Karpas-422 (cell line): ENCODE measurements at regions not wholly inside any gene's neighbourhood (a gene's known extent, or its start where the extent isn't known, plus 50 kb on each side); places are given as distances from the start of the nearest gene placed in this dataset.

Source experiments
- DNase-seq: peaks from one replicate; pipeline ENCODE4 v3.0.0-alpha.2; 2015
- H2AFZ ChIP-seq: fragments of 200-600 bp; sonication (generic); 2 replicates; pipeline ENCODE4 v1.6.1; 2014; ENCODE audit warnings: antibody characterized with exemption, low read length, mixed read lengths
- H3K27ac ChIP-seq: fragments of 200-600 bp; sonication (generic); 2 replicates; pipeline ENCODE4 v1.5.1; 2014; ENCODE audit warnings: mild to moderate bottlenecking, low read length, moderate library complexity
- H3K27me3 ChIP-seq: fragments of 200-600 bp; sonication (generic); 2 replicates; pipeline ENCODE4 v1.6.1; 2014; ENCODE audit warnings: low read length, mixed read lengths
- H3K36me3 ChIP-seq: fragments of 200-600 bp; sonication (generic); 2 replicates; pipeline ENCODE4 v1.6.1; 2014; ENCODE audit warnings: low read length, mixed read lengths; ENCODE audit not compliant: insufficient read depth
- H3K4me1 ChIP-seq: fragments of 200-600 bp; sonication (generic); 2 replicates; pipeline ENCODE4 v1.6.1; 2014; ENCODE audit warnings: mild to moderate bottlenecking, low read length, mixed read lengths
- H3K4me2 ChIP-seq: fragments of 200-600 bp; sonication (generic); 2 replicates; pipeline ENCODE4 v1.6.1; 2014; ENCODE audit warnings: low read length, low read depth, mild to moderate bottlenecking; ENCODE audit not compliant: poor library complexity, severe bottlenecking
- H3K4me3 ChIP-seq: fragments of 200-600 bp; sonication (generic); 2 replicates; pipeline ENCODE4 v1.5.1; 2014; ENCODE audit warnings: mild to moderate bottlenecking, antibody characterized with exemption, low read length, mixed read lengths
- H3K79me2 ChIP-seq: fragments of 200-600 bp; sonication (generic); 2 replicates; pipeline ENCODE4 v1.6.1; 2014; ENCODE audit warnings: mild to moderate bottlenecking, low read length, mixed read lengths
- H3K9ac ChIP-seq: fragments of 200-600 bp; sonication (generic); 2 replicates; pipeline ENCODE4 v1.6.0; 2014; ENCODE audit warnings: low read length
- H3K9me2 ChIP-seq: fragments of 200-600 bp; sonication (generic), shearing (Covaris generic); replicated peaks from 2 replicates; pipeline ENCODE4 v1.6.0; 2014; ENCODE audit warnings: mild to moderate bottlenecking, low read length, moderate library complexity; ENCODE audit not compliant: insufficient read depth
- H3K9me3 ChIP-seq: fragments of 300-700, 200-600 bp; sonication (generic); 2 replicates; pipeline ENCODE4 v1.6.1; 2014; ENCODE audit warnings: low read length, mixed read lengths
- H4K20me1 ChIP-seq: fragments of 200-600 bp; sonication (generic); 2 replicates; pipeline ENCODE4 v1.6.1; 2014; ENCODE audit warnings: mild to moderate bottlenecking, antibody characterized with exemption, low read length, low read depth; ENCODE audit not compliant: insufficient read depth

GRCh38 chr1:199357599-199357998 is 669.9 kb upstream of the NR5A2 start:
- H3K9me2 ChIP-seq = no peaks in the 10 kb centered on the region
- H3K4me2 ChIP-seq = no peak overlapping the region
- no peak overlapping the region for H3K27ac ChIP-seq
- no peak overlapping the region for H3K9ac ChIP-seq
- H3K4me3 ChIP-seq = no peak overlapping the region
- no peaks in the 10 kb centered on the region for H3K79me2 ChIP-seq
- H2AFZ ChIP-seq = no peak overlapping the region
- H4K20me1 ChIP-seq = no peaks in the 10 kb centered on the region
- no peaks in the 10 kb centered on the region for H3K27me3 ChIP-seq
- no peaks in the 10 kb centered on the region for H3K9me3 ChIP-seq
- no peaks in the 10 kb centered on the region for H3K36me3 ChIP-seq
- DNase-seq = no peak
- H3K4me1 ChIP-seq = no peaks in the 10 kb centered on the region

- H3K9me2 ChIP-seq = no peaks in the 10 kb centered on the region
Observed at GRCh38 chr1:199362996-199363395, 664.5 kb upstream of the NR5A2 start.

GRCh38 chr1:199373139-199373538 is 654.4 kb upstream of the NR5A2 start:
- no peak overlapping the region for H3K4me3 ChIP-seq
- no peak overlapping the region for H3K4me2 ChIP-seq
- H3K36me3 ChIP-seq = no peaks in the 10 kb centered on the region
- DNase-seq = no peak
- H3K27me3 ChIP-seq = no peaks in the 10 kb centered on the region
- no peaks in the 10 kb centered on the region for H3K9me3 ChIP-seq
- H3K79me2 ChIP-seq = no peaks in the 10 kb centered on the region
- no peaks in the 10 kb centered on the region for H4K20me1 ChIP-seq
- no peaks in the 10 kb centered on the region for H3K9me2 ChIP-seq
- no peak overlapping the region for H2AFZ ChIP-seq
- H3K27ac ChIP-seq = no peak overlapping the region
- no peak overlapping the region for H3K9ac ChIP-seq
- no peaks in the 10 kb centered on the region for H3K4me1 ChIP-seq

More at GRCh38 chr1:199362996-199363395, 664.5 kb upstream of the NR5A2 start:
- Histone ChIP-seq H4K20me1 (no peaks in the 10 kb centered on the region), H3K79me2 (no peaks in the 10 kb centered on the region), H3K9ac (no peak overlapping the region), H2AFZ (no peak overlapping the region), H3K4me3 (no peak overlapping the region), H3K9me3 (no peaks in the 10 kb centered on the region), H3K27me3 (no peaks in the 10 kb centered on the region), H3K4me2 (no peak overlapping the region), H3K4me1 (no peaks in the 10 kb centered on the region), H3K36me3 (no peaks in the 10 kb centered on the region), H3K27ac (no peak overlapping the region)
- DNase-seq = no peak

- no peak overlapping the region for H3K4me3 ChIP-seq
- no peak for DNase-seq
- H2AFZ ChIP-seq = no peak overlapping the region
- no peaks in the 10 kb centered on the region for H3K79me2 ChIP-seq
- no peak overlapping the region for H3K9ac ChIP-seq
- no peak overlapping the region for H3K27ac ChIP-seq
- H3K4me1 ChIP-seq = no peaks in the 10 kb centered on the region
- H3K9me3 ChIP-seq = no peaks in the 10 kb centered on the region
- no peaks in the 10 kb centered on the region for H4K20me1 ChIP-seq
- H3K9me2 ChIP-seq = no peaks in the 10 kb centered on the region
- H3K36me3 ChIP-seq = no peaks in the 10 kb centered on the region
- no peaks in the 10 kb centered on the region for H3K27me3 ChIP-seq
- no peak overlapping the region for H3K4me2 ChIP-seq
Observed at GRCh38 chr1:199377211-199377610, 650.3 kb upstream of the NR5A2 start.

- Histone ChIP-seq H3K9me2 (no peaks in the 10 kb centered on the region), H3K9ac (no peak overlapping the region), H3K4me2 (no peak overlapping the region), H3K79me2 (no peaks in the 10 kb centered on the region), H4K20me1 (no peaks in the 10 kb centered on the region), H3K36me3 (no peaks in the 10 kb centered on the region), H2AFZ (no peak overlapping the region), H3K4me3 (no peak overlapping the region), H3K4me1 (no peaks in the 10 kb centered on the region), H3K27ac (no peak overlapping the region), H3K27me3 (no peaks in the 10 kb centered on the region), H3K9me3 (no peaks in the 10 kb centered on the region)
- DNase-seq = no peak
Observed at GRCh38 chr1:199383793-199384192, 643.7 kb upstream of the NR5A2 start.

- Histone ChIP-seq H2AFZ (no peak overlapping the region), H3K36me3 (no peaks in the 10 kb centered on the region)
Observed at GRCh38 chr1:199394856-199395255, 632.7 kb upstream of the NR5A2 start.

GRCh38 chr1:199396456-199396855 is 631.1 kb upstream of the NR5A2 start:
- H3K4me2 ChIP-seq = no peak overlapping the region
- no peaks in the 10 kb centered on the region for H4K20me1 ChIP-seq
- no peak overlapping the region for H3K9ac ChIP-seq
- H3K27me3 ChIP-seq = no peaks in the 10 kb centered on the region
- no peak overlapping the region for H3K27ac ChIP-seq
- no peaks in the 10 kb centered on the region for H3K9me3 ChIP-seq
- H3K4me1 ChIP-seq = no peaks in the 10 kb centered on the region
- H3K4me3 ChIP-seq = no peak overlapping the region
- H3K9me2 ChIP-seq = no peaks in the 10 kb centered on the region
- no peak for DNase-seq
- H3K36me3 ChIP-seq = no peaks in the 10 kb centered on the region
- H2AFZ ChIP-seq = no peak overlapping the region
- H3K79me2 ChIP-seq = no peaks in the 10 kb centered on the region

More at GRCh38 chr1:199394856-199395255, 632.7 kb upstream of the NR5A2 start:
- no peak overlapping the region for H3K9ac ChIP-seq
- no peaks in the 10 kb centered on the region for H3K79me2 ChIP-seq
- no peak for DNase-seq
- H4K20me1 ChIP-seq = no peaks in the 10 kb centered on the region
- no peaks in the 10 kb centered on the region for H3K9me3 ChIP-seq
- no peaks in the 10 kb centered on the region for H3K27me3 ChIP-seq
- no peak overlapping the region for H3K4me3 ChIP-seq
- H3K9me2 ChIP-seq = no peaks in the 10 kb centered on the region
- H3K4me1 ChIP-seq = no peaks in the 10 kb centered on the region
- no peak overlapping the region for H3K27ac ChIP-seq
- H3K4me2 ChIP-seq = no peak overlapping the region

GRCh38 chr1:199399996-199400724 is 627.4 kb upstream of the NR5A2 start:
- H3K4me2 ChIP-seq = no peak overlapping the region
- H3K4me1 ChIP-seq = no peaks in the 10 kb centered on the region
- no peaks in the 10 kb centered on the region for H4K20me1 ChIP-seq
- no peaks in the 10 kb centered on the region for H3K27me3 ChIP-seq
- no peaks in the 10 kb centered on the region for H3K9me3 ChIP-seq
- H3K36me3 ChIP-seq = no peaks in the 10 kb centered on the region
- no peak overlapping the region for H3K4me3 ChIP-seq
- no peak for DNase-seq
- no peaks in the 10 kb centered on the region for H3K79me2 ChIP-seq
- no peak overlapping the region for H2AFZ ChIP-seq
- H3K9ac ChIP-seq = no peak overlapping the region
- H3K9me2 ChIP-seq = no peaks in the 10 kb centered on the region
- H3K27ac ChIP-seq = no peak overlapping the region
